ENCODE measurements at regions not wholly inside any gene's neighbourhood (a gene's known extent, or its start where the extent isn't known, plus 50 kb on each side); places are given as distances from the start of the nearest gene placed in this dataset.

- Mint-ChIP-seq H3K4me1 (ENCODE audit: unreplicated experiment) (no peaks in the 10 kb centered on the region), H3K36me3 (peaks cover 3% of the 10 kb centered on the region), H3K4me3 (no peak overlapping the region), H3K27ac (no peak overlapping the region), H3K9me3 (no peaks in the 10 kb centered on the region), H3K27me3 (no peaks in the 10 kb centered on the region)
- TF ChIP-seq CTCF (conservative IDR thresholded peaks at IDR 0.05), result no peak
- DNase-seq (ENCODE audit: extremely low spot score, unreplicated experiment), result no peak
These were observed 121.9 kb upstream of the ODAD2 start for GRCh38 chr10:28120795-28121194.

GRCh38 chr10:28120043-28120749 lies 121.3 kb upstream of the ODAD2 start:
- Mint-ChIP-seq H3K9me3 (no peaks in the 10 kb centered on the region), H3K27me3 (no peaks in the 10 kb centered on the region), H3K4me3 (no peak overlapping the region), H3K4me1 (ENCODE audit: unreplicated experiment) (no peaks in the 10 kb centered on the region), H3K27ac (no peak overlapping the region), H3K36me3 (peaks cover 3% of the 10 kb centered on the region)
- no peak for TF ChIP-seq CTCF (conservative IDR thresholded peaks at IDR 0.05)
- DNase-seq (ENCODE audit: extremely low spot score, unreplicated experiment), result no peak

- Mint-ChIP-seq H3K9me3 (no peaks in the 10 kb centered on the region), H3K4me1 (ENCODE audit: unreplicated experiment) (no peaks in the 10 kb centered on the region), H3K27ac (no peak overlapping the region), H3K27me3 (no peaks in the 10 kb centered on the region), H3K4me3 (no peak overlapping the region), H3K36me3 (no peaks in the 10 kb centered on the region)
- no peak for TF ChIP-seq CTCF (conservative IDR thresholded peaks at IDR 0.05)
- no peak for DNase-seq (ENCODE audit: extremely low spot score, unreplicated experiment)
These were observed 120.2 kb upstream of the ODAD2 start for GRCh38 chr10:28118985-28119628.

GRCh38 chr10:28113202-28113601 lies 114.3 kb upstream of the ODAD2 start:
- no peak for DNase-seq (ENCODE audit: extremely low spot score, unreplicated experiment)
- Mint-ChIP-seq H3K27me3 (no peaks in the 10 kb centered on the region), H3K36me3 (no peaks in the 10 kb centered on the region), H3K9me3 (no peaks in the 10 kb centered on the region), H3K4me1 (ENCODE audit: unreplicated experiment) (no peaks in the 10 kb centered on the region), H3K27ac (no peak overlapping the region), H3K4me3 (no peak overlapping the region)
- no peak for TF ChIP-seq CTCF (conservative IDR thresholded peaks at IDR 0.05)

GRCh38 chr10:28111712-28112111 lies 112.8 kb upstream of the ODAD2 start:
- no peak overlapping the region for H3K27ac Mint-ChIP-seq
- no peak overlapping the region for H3K4me3 Mint-ChIP-seq
- peaks cover under 1% of the 10 kb centered on the region for H3K36me3 Mint-ChIP-seq
- H3K27me3 Mint-ChIP-seq, result no peaks in the 10 kb centered on the region
- TF ChIP-seq CTCF (conservative IDR thresholded peaks at IDR 0.05), result no peak
- no peaks in the 10 kb centered on the region for H3K9me3 Mint-ChIP-seq
- H3K4me1 Mint-ChIP-seq (ENCODE audit: unreplicated experiment), result no peaks in the 10 kb centered on the region
- DNase-seq (ENCODE audit: extremely low spot score, unreplicated experiment), result no peak

All from type B pancreatic cell (in vitro differentiated cells).